ENCODE measurements at regions not wholly inside any gene's neighbourhood (a gene's known extent, or its start where the extent isn't known, plus 50 kb on each side); places are given as distances from the start of the nearest gene placed in this dataset.
"Not testable (repeated sequence)": the region's sequence is repeated elsewhere in the genome, so short reads cannot be mapped to it uniquely, and the experiment has no call there.

DNA sequence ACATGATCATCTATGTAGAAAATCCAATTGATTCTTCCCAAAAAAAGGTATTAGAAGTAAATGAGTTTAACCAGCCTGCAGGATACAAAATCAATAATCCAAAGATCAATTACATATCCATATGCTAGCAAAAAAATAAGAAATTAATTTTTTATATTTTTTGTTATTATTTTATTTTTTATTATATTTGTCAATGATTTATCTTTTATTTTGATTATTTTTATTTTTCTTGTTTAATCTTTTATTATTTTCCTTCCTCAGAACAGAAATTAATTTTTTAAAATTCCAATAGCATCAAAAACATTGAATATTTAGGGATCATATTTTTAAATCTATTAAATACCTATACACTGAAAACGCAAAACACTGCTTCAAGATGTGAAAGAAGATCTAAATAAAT, 331.2 kb downstream of the PLPP3 start:
- 94 to 100% methylated on average over 1 of the region's 1 CpG for WGBS, 2 donors
- intact Hi-C loops (cut with DNase I; ENCODE audit: low total_unique reads), result no loop called here

DNA sequence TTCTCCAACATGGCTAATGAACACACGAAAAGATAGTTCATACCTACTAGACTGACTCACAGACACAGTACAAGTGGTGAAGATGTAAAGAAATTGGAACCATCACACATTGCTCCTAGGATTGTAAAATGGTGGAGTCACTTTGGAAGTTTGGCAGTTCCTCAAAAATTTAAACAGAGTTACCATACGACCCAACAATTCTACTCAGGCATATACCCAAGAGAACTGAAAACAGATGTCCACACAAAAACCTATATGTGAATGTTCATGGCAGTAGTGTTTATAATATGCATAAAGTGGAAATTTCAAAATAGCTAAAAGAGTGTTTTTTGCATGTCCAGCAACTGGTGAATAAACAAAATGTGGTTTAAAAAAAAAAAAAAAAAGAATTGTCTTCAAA, 332.6 kb downstream of the PLPP3 start:
- 79 to 83% methylated on average over 2 of the region's 2 CpGs for WGBS, 2 donors
- H3K4me3 ChIP-seq (ENCODE audit: low read depth, poor library complexity, severe bottlenecking); intact Hi-C loops (cut with DNase I; ENCODE audit: low total_unique reads); DNase-seq (ENCODE audit: low spot score in 2 of 2): not testable (repeated sequence)

More for the DNA sequence above, 331.2 kb downstream of the PLPP3 start:
- no peak for DNase-seq (ENCODE audit: low spot score in 2 of 2)
- H3K4me3 ChIP-seq (ENCODE audit: low read depth, poor library complexity, severe bottlenecking), result no peak overlapping the region
- no peak for TF ChIP-seq POLR2A (IDR thresholded peaks at IDR 0.05)
- TF ChIP-seq, protein P1, sequence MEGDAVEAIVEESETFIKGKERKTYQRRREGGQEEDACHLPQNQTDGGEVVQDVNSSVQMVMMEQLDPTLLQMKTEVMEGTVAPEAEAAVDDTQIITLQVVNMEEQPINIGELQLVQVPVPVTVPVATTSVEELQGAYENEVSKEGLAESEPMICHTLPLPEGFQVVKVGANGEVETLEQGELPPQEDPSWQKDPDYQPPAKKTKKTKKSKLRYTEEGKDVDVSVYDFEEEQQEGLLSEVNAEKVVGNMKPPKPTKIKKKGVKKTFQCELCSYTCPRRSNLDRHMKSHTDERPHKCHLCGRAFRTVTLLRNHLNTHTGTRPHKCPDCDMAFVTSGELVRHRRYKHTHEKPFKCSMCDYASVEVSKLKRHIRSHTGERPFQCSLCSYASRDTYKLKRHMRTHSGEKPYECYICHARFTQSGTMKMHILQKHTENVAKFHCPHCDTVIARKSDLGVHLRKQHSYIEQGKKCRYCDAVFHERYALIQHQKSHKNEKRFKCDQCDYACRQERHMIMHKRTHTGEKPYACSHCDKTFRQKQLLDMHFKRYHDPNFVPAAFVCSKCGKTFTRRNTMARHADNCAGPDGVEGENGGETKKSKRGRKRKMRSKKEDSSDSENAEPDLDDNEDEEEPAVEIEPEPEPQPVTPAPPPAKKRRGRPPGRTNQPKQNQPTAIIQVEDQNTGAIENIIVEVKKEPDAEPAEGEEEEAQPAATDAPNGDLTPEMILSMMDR (IDR thresholded peaks at IDR 0.05), result no peak

DNA sequence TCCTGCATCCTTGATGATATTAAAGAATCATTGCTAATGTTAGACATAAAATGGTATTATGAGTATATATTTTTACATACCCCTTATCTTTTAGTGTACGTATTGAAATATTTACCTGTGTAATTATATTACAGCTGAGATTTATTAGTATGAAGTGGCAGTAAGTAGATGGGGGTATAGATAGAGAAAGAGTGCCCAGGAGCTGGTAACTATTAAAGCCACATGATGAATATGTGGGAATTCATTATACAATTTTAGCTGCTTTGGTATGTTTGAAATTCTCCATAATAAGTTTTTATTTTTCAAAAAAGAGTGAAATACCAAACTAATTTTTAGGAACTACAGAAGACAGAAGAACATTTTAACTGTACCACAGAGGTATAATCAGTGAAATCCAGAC, 339.0 kb downstream of the PLPP3 start:
- DNase-seq (ENCODE audit: low spot score in 2 of 2), result no peak
- intact Hi-C loops (cut with DNase I; ENCODE audit: low total_unique reads), result no loop called here
- no peak for TF ChIP-seq POLR2A (IDR thresholded peaks at IDR 0.05)
- TF ChIP-seq, protein P1 (IDR thresholded peaks at IDR 0.05), result no peak
- no peak overlapping the region for H3K4me3 ChIP-seq (ENCODE audit: low read depth, poor library complexity, severe bottlenecking)
- WGBS, 2 donors, result 0 to 48% methylated on average over 1 of the region's 1 CpG

DNA sequence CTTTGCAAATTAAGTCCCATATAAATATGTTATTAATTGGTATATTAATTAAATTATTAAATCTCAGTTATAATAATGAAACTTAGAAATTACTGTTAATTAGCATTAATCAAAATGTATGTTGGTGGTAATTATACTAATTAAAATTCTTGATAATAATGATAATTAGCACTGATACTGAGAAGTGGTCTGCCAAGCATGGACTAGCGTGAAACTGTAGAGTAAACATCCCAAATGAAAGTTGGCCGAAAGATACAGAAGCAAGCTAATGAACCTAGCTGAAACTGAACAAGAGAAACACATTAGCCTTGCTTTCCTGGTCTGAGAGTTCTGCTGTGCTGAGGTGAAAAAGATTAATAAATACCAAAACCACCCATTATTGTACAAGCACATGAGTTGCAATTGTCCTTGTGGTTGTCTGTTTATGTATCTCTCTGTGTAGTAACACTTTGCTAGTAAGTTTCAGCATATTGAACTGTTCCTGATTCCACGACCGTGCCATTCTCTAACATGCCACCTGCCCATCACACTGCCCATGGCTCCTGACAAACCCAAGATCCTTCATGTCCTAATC, 341.8 kb downstream of the PLPP3 start:
- 97 to 99% methylated on average over 4 of the region's 4 CpGs for WGBS, 2 donors
- no peak for DNase-seq (ENCODE audit: low spot score in 2 of 2)
- no peak overlapping the region for H3K4me3 ChIP-seq (ENCODE audit: low read depth, poor library complexity, severe bottlenecking)
- no peak for TF ChIP-seq POLR2A (IDR thresholded peaks at IDR 0.05)
- TF ChIP-seq, protein P1 (IDR thresholded peaks at IDR 0.05), result no peak
- intact Hi-C loops (cut with DNase I; ENCODE audit: low total_unique reads), result no loop called here

DNA sequence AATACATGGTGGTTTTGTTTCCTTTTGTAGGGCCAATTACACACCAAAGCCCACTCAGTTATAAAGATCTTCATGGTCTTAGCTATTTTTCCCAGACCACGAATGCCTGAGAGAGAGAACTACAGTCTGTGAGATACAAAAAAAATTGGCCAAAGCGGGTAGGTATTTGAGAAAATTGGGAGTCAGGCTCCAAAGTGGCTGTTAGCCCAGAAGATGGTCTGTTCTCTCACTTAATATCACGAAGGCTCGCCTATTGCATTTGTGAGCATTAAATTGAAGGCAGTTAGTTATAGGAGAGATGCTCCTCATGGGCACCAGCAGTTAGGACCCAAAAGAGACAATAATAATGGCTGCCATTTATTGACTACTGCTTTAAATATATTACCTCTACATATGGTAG, 342.7 kb downstream of the PLPP3 start:
- TF ChIP-seq, protein P1 (IDR thresholded peaks at IDR 0.05), result no peak
- no peak for TF ChIP-seq POLR2A (IDR thresholded peaks at IDR 0.05)
- intact Hi-C loops (cut with DNase I; ENCODE audit: low total_unique reads), result no loop called here
- 93 to 98% methylated on average over 4 of the region's 4 CpGs for whole genome bisulfite sequencing, 2 donors
- no peak for DNase-seq (ENCODE audit: low spot score in 2 of 2)
- H3K4me3 ChIP-seq (ENCODE audit: low read depth, poor library complexity, severe bottlenecking), result no peak overlapping the region

DNA sequence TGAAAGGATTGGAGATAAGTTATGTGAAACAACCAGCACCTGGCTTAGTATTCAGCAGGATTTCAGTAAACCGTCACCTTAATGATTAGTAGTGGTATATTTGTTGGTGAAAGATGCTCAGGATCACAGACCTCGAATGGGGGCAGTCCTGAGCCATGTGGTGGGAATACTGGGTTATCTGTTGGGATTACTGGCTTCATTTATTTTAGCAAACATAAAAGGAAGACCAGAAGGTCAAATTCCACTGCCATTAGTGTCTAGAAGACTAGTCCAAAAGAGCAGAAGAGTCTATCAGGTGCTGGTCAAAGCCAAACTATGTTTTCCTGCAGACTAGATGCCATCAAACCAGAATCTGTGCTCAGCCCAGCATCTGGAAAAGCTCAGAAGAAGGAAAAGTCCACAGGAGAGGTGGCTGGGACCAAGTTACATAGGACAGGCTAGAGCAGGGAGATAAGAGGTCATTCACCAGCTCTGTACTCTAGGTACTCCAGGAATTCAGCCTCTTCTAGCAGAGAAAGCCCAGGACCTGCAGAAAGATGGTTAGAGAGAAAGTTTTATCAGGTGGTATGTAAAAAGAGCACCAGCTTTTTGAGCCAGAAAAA, 343.4 kb downstream of the PLPP3 start:
- no peak for TF ChIP-seq POLR2A (IDR thresholded peaks at IDR 0.05)
- TF ChIP-seq, protein P1 (IDR thresholded peaks at IDR 0.05), result no peak
- H3K4me3 ChIP-seq (ENCODE audit: low read depth, poor library complexity, severe bottlenecking), result no peak overlapping the region
- WGBS, 2 donors, result 84 to 87% methylated on average over 2 of the region's 2 CpGs
- DNase-seq (ENCODE audit: low spot score in 2 of 2), result no peak
- intact Hi-C loops (cut with DNase I; ENCODE audit: low total_unique reads), result no loop called here

Data from lower leg skin (tissue), 4 donors.